DND-41 (cell line): ENCODE measurements at regions not wholly inside any gene's neighbourhood (a gene's known extent, or its start where the extent isn't known, plus 50 kb on each side); places are given as distances from the start of the nearest gene placed in this dataset.

Experiments
- ATAC-seq: fragments of 200-7000 bp; cut with Tn5 transposase; 3 replicates; pipeline ENCODE4 v1.9.1; 2021; ENCODE audit warnings: low read depth; ENCODE audit not compliant: insufficient read depth
- DNase-seq: peaks from one replicate; pipeline ENCODE4 v3.0.0-alpha.2; 2020
- H2AFZ ChIP-seq: 2 replicates; pipeline ENCODE4 v1.6.0; 2012; ENCODE audit warnings: low read depth, low read length
- H3K27ac ChIP-seq: 2 replicates; pipeline ENCODE4 v1.5.1; 2012; ENCODE audit warnings: low read length, inconsistent platforms
- H3K27me3 ChIP-seq: fragments of 200-600 bp; sonication (generic); 2 replicates; pipeline ENCODE4 v1.6.0; 2012; ENCODE audit warnings: low read length, mild to moderate bottlenecking, inconsistent platforms; ENCODE audit not compliant: insufficient read depth, poor library complexity
- H3K36me3 ChIP-seq: 2 replicates; pipeline ENCODE4 v1.5.1; 2012; ENCODE audit warnings: low read length, inconsistent platforms; ENCODE audit not compliant: insufficient read depth
- H3K4me1 ChIP-seq: 2 replicates; pipeline ENCODE4 v1.5.1; 2012; ENCODE audit warnings: mild to moderate bottlenecking, low read length; ENCODE audit not compliant: insufficient read depth
- H3K4me2 ChIP-seq: 2 replicates; pipeline ENCODE4 v1.6.0; 2012; ENCODE audit warnings: mild to moderate bottlenecking, moderate library complexity, low read length, inconsistent platforms; ENCODE audit not compliant: insufficient read depth
- H3K4me3 ChIP-seq, 2 experiments: fragments of 200-600 bp in 1 of 2; shearing (Covaris generic) in 1 of 2; 2 replicates each; pipeline ENCODE4 v1.5.1; 2012 to 2016; ENCODE audit warnings: inconsistent platforms in 2 of 2, low read length in 2 of 2, mild to moderate bottlenecking in 2 of 2, low read depth in 1 of 2, moderate library complexity in 1 of 2
- H3K79me2 ChIP-seq: 2 replicates; pipeline ENCODE4 v1.6.0; 2012; ENCODE audit warnings: low read length, inconsistent platforms; ENCODE audit not compliant: insufficient read depth
- H3K9ac ChIP-seq: 2 replicates; pipeline ENCODE4 v1.6.0; 2012; ENCODE audit warnings: low read depth, mild to moderate bottlenecking, inconsistent platforms, low read length, moderate library complexity
- H3K9me3 ChIP-seq: 2 replicates; pipeline ENCODE4 v1.5.1; 2012; ENCODE audit warnings: low read length, moderate library complexity, mild to moderate bottlenecking, inconsistent platforms; ENCODE audit not compliant: insufficient read depth, severe bottlenecking
- H4K20me1 ChIP-seq: 2 replicates; pipeline ENCODE4 v1.6.0; 2012; ENCODE audit warnings: low read length; ENCODE audit not compliant: insufficient read depth
- CTCF ChIP-seq: IDR thresholded peaks from 2 replicates; pipeline ENCODE4 v1.5.1; 2012; ENCODE audit warnings: borderline replicate concordance, low read length, moderate library complexity, mild to moderate bottlenecking; ENCODE audit not compliant: poor library complexity, severe bottlenecking; ENCODE audit errors: extremely low read depth
- EZH2 ChIP-seq: IDR thresholded peaks from 3 replicates; pipeline ENCODE4 v1.6.1; 2012; ENCODE audit warnings: borderline replicate concordance, low read depth, mild to moderate bottlenecking, moderate library complexity, low read length, inconsistent platforms; ENCODE audit not compliant: severe bottlenecking

- Histone ChIP-seq H3K9me3 (no peaks in the 10 kb centered on the region), H3K4me3 (no peak overlapping the region), H3K4me2 (no peak overlapping the region), H4K20me1 (no peaks in the 10 kb centered on the region), H3K79me2 (no peaks in the 10 kb centered on the region), H2AFZ (no peak overlapping the region), H3K4me1 (no peaks in the 10 kb centered on the region), H3K36me3 (no peaks in the 10 kb centered on the region), H3K27ac (no peak overlapping the region), H3K27me3 (no peaks in the 10 kb centered on the region), H3K9ac (no peak overlapping the region)
- TF ChIP-seq CTCF: no peak
- TF ChIP-seq EZH2: no peak
- no peak for DNase-seq
- ATAC-seq: no peak
These were observed 121.2 kb upstream of the LRIG3 start for GRCh38 chr12:59041241-59042121.

GRCh38 chr12:59040656-59041055, 120.4 kb upstream of the LRIG3 start:
- Histone ChIP-seq H3K36me3 (no peaks in the 10 kb centered on the region), H3K4me3 (no peak overlapping the region)
- DNase-seq: no peak

GRCh38 chr12:59040043-59040442, 119.7 kb upstream of the LRIG3 start:
- Histone ChIP-seq H3K27me3 (no peaks in the 10 kb centered on the region), H3K9me3 (no peaks in the 10 kb centered on the region), H3K4me2 (no peak overlapping the region), H3K79me2 (no peaks in the 10 kb centered on the region), H4K20me1 (no peaks in the 10 kb centered on the region), H3K4me3 (no peak overlapping the region), H3K4me1 (no peaks in the 10 kb centered on the region), H3K27ac (no peak overlapping the region), H3K9ac (no peak overlapping the region), H2AFZ (no peak overlapping the region), H3K36me3 (no peaks in the 10 kb centered on the region)
- TF ChIP-seq EZH2: no peak
- no peak for TF ChIP-seq CTCF
- DNase-seq (no peak), ATAC-seq (no peak)

More at GRCh38 chr12:59040656-59041055, 120.4 kb upstream of the LRIG3 start:
- no peak overlapping the region for H3K27ac ChIP-seq
- H4K20me1 ChIP-seq: no peaks in the 10 kb centered on the region
- H3K4me2 ChIP-seq: no peak overlapping the region
- no peak for TF ChIP-seq EZH2
- no peak for TF ChIP-seq CTCF
- ATAC-seq: no peak
- no peaks in the 10 kb centered on the region for H3K27me3 ChIP-seq
- H3K4me1 ChIP-seq: no peaks in the 10 kb centered on the region
- H3K9ac ChIP-seq: no peak overlapping the region
- H3K9me3 ChIP-seq: no peaks in the 10 kb centered on the region
- no peaks in the 10 kb centered on the region for H3K79me2 ChIP-seq
- no peak overlapping the region for H2AFZ ChIP-seq
